Neural cell (in vitro differentiated cells): ENCODE measurements at regions not wholly inside any gene's neighbourhood (a gene's known extent, or its start where the extent isn't known, plus 50 kb on each side); places are given as distances from the start of the nearest gene placed in this dataset.

Experiments
- H2AFZ ChIP-seq: fragments of 200-600, 300-800 bp; sonication (generic), shearing (Covaris generic); 2 replicates; pipeline ENCODE4 v1.6.0; 2014; ENCODE audit warnings: low read depth, mild to moderate bottlenecking, antibody characterized with exemption, low read length, moderate library complexity
- H3F3A ChIP-seq: fragments of 200-600 bp; shearing (Covaris generic); 2 replicates; pipeline ENCODE4 v1.6.1; 2016; ENCODE audit warnings: mild to moderate bottlenecking, moderate library complexity, mixed read lengths, antibody characterized with exemption, low read length; ENCODE audit not compliant: insufficient read depth, poor library complexity, severe bottlenecking
- H3K27ac ChIP-seq: fragments of 200-600, 300-800 bp; sonication (generic), shearing (Covaris generic); 2 replicates; pipeline ENCODE4 v1.5.1; 2014; ENCODE audit warnings: mild to moderate bottlenecking, low read length, moderate library complexity
- H3K27me3 ChIP-seq: fragments of 300-800, 200-600 bp; sonication (generic), shearing (Covaris generic); 2 replicates; pipeline ENCODE4 v1.6.0; 2014; ENCODE audit warnings: mild to moderate bottlenecking, low read depth, low read length, moderate library complexity; ENCODE audit not compliant: insufficient read depth
- H3K36me3 ChIP-seq: fragments of 300-800, 200-600 bp; sonication (generic), shearing (Covaris generic); 2 replicates; pipeline ENCODE4 v1.5.1; 2014; ENCODE audit warnings: mild to moderate bottlenecking, antibody characterized with exemption, low read length, moderate library complexity; ENCODE audit not compliant: insufficient read depth
- H3K4me2 ChIP-seq: fragments of 300-800, 200-600 bp; sonication (generic), shearing (Covaris generic); 2 replicates; pipeline ENCODE4 v1.6.0; 2014; ENCODE audit warnings: mild to moderate bottlenecking, low read length
- H3K4me3 ChIP-seq: fragments of 300-800, 200-600 bp; sonication (generic), shearing (Covaris generic); 2 replicates; pipeline ENCODE4 v1.5.1; 2014; ENCODE audit warnings: mild to moderate bottlenecking, low read length, moderate library complexity
- H3K79me2 ChIP-seq: fragments of 200-600 bp; shearing (Covaris generic); replicated peaks from 2 replicates; pipeline ENCODE4 v1.6.0; 2014; ENCODE audit warnings: mild to moderate bottlenecking, low read length, moderate library complexity; ENCODE audit not compliant: insufficient read depth
- H3K9ac ChIP-seq: fragments of 300-800, 200-600 bp; sonication (generic), shearing (Covaris generic); 2 replicates; pipeline ENCODE4 v1.6.1; 2016; ENCODE audit warnings: mild to moderate bottlenecking, low read length, mixed read lengths
- H3K9me2 ChIP-seq: fragments of 200-600 bp; shearing (Covaris generic); 2 replicates; pipeline ENCODE4 v1.6.1; 2016; ENCODE audit warnings: mild to moderate bottlenecking, low read length, mixed read lengths; ENCODE audit not compliant: insufficient read depth
- H3K9me3 ChIP-seq: fragments of 200-600, 300-800 bp; sonication (generic), shearing (Covaris generic); 2 replicates; pipeline ENCODE4 v1.6.1; 2016; ENCODE audit warnings: mild to moderate bottlenecking, mixed run types, low read length, moderate library complexity, mixed read lengths
- H4K20me1 ChIP-seq: fragments of 200-600 bp; shearing (Covaris generic); 2 replicates; pipeline ENCODE4 v1.6.1; 2016; ENCODE audit warnings: mild to moderate bottlenecking, mixed run types; ENCODE audit not compliant: insufficient read depth
- CTCF ChIP-seq: fragments of 450-650 bp; IDR thresholded peaks from 2 replicates; pipeline ENCODE4 v1.5.1; 2014; ENCODE audit warnings: antibody characterized with exemption, mild to moderate bottlenecking, moderate library complexity; ENCODE audit not compliant: poor library complexity, severe bottlenecking
- EP300 ChIP-seq: fragments of 450-650 bp; conservative IDR thresholded peaks from 2 replicates; pipeline ENCODE4 v1.6.1; 2014; ENCODE audit warnings: antibody characterized with exemption, mild to moderate bottlenecking, moderate library complexity; ENCODE audit not compliant: poor library complexity, severe bottlenecking
- EZH2 ChIP-seq: fragments of 200-600, 300-800 bp; shearing (Covaris generic), sonication (generic); IDR thresholded peaks from 2 replicates; pipeline ENCODE4 v1.6.1; 2014; ENCODE audit warnings: antibody characterized with exemption, low read length, borderline replicate concordance, mild to moderate bottlenecking; ENCODE audit not compliant: insufficient read depth, poor library complexity, severe bottlenecking
- MXI1 ChIP-seq: fragments of 450-650 bp; conservative IDR thresholded peaks from 2 replicates; pipeline ENCODE4 v1.6.1; 2014; ENCODE audit warnings: antibody characterized with exemption, mild to moderate bottlenecking; ENCODE audit not compliant: poor library complexity, severe bottlenecking
- POLR2AphosphoS5 ChIP-seq: IDR thresholded peaks from 2 replicates; pipeline ENCODE4 v1.6.1; 2012
- RAD21 ChIP-seq: fragments of 450-650 bp; conservative IDR thresholded peaks from 2 replicates; pipeline ENCODE4 v1.6.1; 2014; ENCODE audit warnings: antibody characterized with exemption, mild to moderate bottlenecking, moderate library complexity
- REST ChIP-seq: IDR thresholded peaks from 2 replicates; pipeline ENCODE4 v1.6.1; 2012; ENCODE audit warnings: borderline replicate concordance
- SMC3 ChIP-seq: fragments of 450-650 bp; conservative IDR thresholded peaks from 2 replicates; pipeline ENCODE4 v1.6.1; 2014; ENCODE audit warnings: antibody characterized with exemption, mild to moderate bottlenecking, moderate library complexity; ENCODE audit not compliant: poor library complexity
- TAF1 ChIP-seq: IDR thresholded peaks from 2 replicates; pipeline ENCODE4 v1.6.1; 2012; ENCODE audit warnings: low read depth

- Histone ChIP-seq H3K79me2 (no peaks in the 10 kb centered on the region), H4K20me1 (no peaks in the 10 kb centered on the region), H3K9me3 (no peaks in the 10 kb centered on the region), H3K9ac (no peak overlapping the region), H3K9me2 (no peaks in the 10 kb centered on the region), H3K4me2 (no peak overlapping the region), H2AFZ (no peak overlapping the region), H3K27ac (no peak overlapping the region), H3K36me3 (no peaks in the 10 kb centered on the region), H3K27me3 (no peaks in the 10 kb centered on the region), H3K4me3 (no peak overlapping the region), H3F3A (no peaks in the 10 kb centered on the region)
- TF ChIP-seq SMC3 = no peak
- no peak for TF ChIP-seq EP300
Measured at GRCh38 chr20:46835418-46835817, 59.2 kb upstream of the EYA2 start.

GRCh38 chr20:46837083-46837482, 57.6 kb upstream of the EYA2 start:
- no peak overlapping the region for H3K27ac ChIP-seq
- no peaks in the 10 kb centered on the region for H3F3A ChIP-seq
- H3K27me3 ChIP-seq = no peaks in the 10 kb centered on the region
- H4K20me1 ChIP-seq = no peaks in the 10 kb centered on the region
- H3K36me3 ChIP-seq = no peaks in the 10 kb centered on the region
- H3K9me3 ChIP-seq = no peaks in the 10 kb centered on the region
- no peak overlapping the region for H2AFZ ChIP-seq
- no peaks in the 10 kb centered on the region for H3K9me2 ChIP-seq
- H3K9ac ChIP-seq = no peak overlapping the region
- no peak overlapping the region for H3K4me3 ChIP-seq
- H3K79me2 ChIP-seq = no peaks in the 10 kb centered on the region
- no peak overlapping the region for H3K4me2 ChIP-seq
- no peak for TF ChIP-seq EZH2
- no peak for TF ChIP-seq TAF1
- no peak for TF ChIP-seq SMC3

- no peak for TF ChIP-seq TAF1
- TF ChIP-seq EP300 = no peak
- TF ChIP-seq MXI1 = no peak
- no peak for TF ChIP-seq REST
- no peak for TF ChIP-seq RAD21
- no peak for TF ChIP-seq CTCF
- no peak for TF ChIP-seq EZH2
- TF ChIP-seq POLR2AphosphoS5 = no peak
- no peak for TF ChIP-seq SMC3
- H3K79me2 ChIP-seq = no peaks in the 10 kb centered on the region
- no peak overlapping the region for H3K4me3 ChIP-seq
- no peaks in the 10 kb centered on the region for H3K9me2 ChIP-seq
- no peak overlapping the region for H2AFZ ChIP-seq
- no peaks in the 10 kb centered on the region for H3K27me3 ChIP-seq
- H3F3A ChIP-seq = no peaks in the 10 kb centered on the region
- H3K36me3 ChIP-seq = no peaks in the 10 kb centered on the region
- H4K20me1 ChIP-seq = no peaks in the 10 kb centered on the region
- H3K9me3 ChIP-seq = no peaks in the 10 kb centered on the region
- no peak overlapping the region for H3K4me2 ChIP-seq
- no peak overlapping the region for H3K27ac ChIP-seq
- H3K9ac ChIP-seq = no peak overlapping the region
Measured at GRCh38 chr20:46838011-46838410, 56.6 kb upstream of the EYA2 start.
